MM.1S (cell line): ENCODE measurements at regions not wholly inside any gene's neighbourhood (a gene's known extent, or its start where the extent isn't known, plus 50 kb on each side); places are given as distances from the start of the nearest gene placed in this dataset.

Source experiments
- EZH2 ChIP-seq: fragments of 300-600 bp; sonication (generic); optimal IDR thresholded peaks from 2 replicates; pipeline ENCODE3; 2017; ENCODE audit warnings: low read depth, mild to moderate bottlenecking, antibody characterized with exemption, low read length, mixed read lengths
- TF ChIP-seq, protein P1 (sequence below): fragments of 300-600 bp; sonication (generic); IDR thresholded peaks from 2 replicates; pipeline ENCODE4 v1.5.1; 2016; ENCODE audit warnings: antibody characterized with exemption, low read length, mixed read lengths

DNA sequence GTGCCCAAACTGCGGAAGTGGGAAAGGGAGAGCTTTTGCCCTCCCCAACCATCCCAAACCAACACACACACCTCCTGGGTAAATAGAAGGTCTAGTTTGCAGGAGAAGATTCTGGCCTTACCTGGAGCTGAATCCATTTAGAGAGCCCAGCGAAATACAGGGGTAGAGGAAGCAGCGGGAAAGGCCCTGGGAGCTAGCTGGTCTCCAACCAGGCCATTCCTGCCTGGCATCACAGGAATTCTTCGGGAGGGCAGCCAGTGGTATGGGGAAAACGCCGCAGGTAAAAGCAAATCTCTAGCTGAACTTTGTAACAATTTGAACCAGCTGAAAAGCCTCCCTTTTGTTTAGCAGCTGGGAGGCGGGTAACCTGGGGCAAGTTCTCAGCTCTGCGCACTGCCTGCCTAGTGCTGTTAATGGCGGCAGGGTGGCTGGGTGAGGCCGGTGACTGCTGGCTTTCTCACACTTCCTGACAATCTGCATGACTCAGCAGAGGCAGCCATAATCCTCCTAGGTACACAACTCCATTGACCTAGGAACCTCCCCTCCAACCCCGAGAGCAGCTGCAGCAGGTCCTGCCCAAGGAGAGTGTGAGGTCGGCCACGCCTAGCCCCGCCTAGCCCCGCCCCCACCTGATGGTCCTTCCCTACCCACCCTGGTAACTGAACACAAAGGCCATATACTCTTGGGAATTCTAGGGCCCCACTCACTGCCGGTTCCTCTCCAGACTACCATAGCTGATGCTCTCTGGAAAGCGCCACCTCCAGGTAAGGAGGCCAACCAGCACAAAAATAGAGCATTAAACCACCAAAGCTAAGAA, 483.8 kb upstream of the REG3G start:
- TF ChIP-seq, protein P1, sequence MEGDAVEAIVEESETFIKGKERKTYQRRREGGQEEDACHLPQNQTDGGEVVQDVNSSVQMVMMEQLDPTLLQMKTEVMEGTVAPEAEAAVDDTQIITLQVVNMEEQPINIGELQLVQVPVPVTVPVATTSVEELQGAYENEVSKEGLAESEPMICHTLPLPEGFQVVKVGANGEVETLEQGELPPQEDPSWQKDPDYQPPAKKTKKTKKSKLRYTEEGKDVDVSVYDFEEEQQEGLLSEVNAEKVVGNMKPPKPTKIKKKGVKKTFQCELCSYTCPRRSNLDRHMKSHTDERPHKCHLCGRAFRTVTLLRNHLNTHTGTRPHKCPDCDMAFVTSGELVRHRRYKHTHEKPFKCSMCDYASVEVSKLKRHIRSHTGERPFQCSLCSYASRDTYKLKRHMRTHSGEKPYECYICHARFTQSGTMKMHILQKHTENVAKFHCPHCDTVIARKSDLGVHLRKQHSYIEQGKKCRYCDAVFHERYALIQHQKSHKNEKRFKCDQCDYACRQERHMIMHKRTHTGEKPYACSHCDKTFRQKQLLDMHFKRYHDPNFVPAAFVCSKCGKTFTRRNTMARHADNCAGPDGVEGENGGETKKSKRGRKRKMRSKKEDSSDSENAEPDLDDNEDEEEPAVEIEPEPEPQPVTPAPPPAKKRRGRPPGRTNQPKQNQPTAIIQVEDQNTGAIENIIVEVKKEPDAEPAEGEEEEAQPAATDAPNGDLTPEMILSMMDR = no peak
- no peak for TF ChIP-seq EZH2
